Upper lobe of right lung (tissue), 1 donor: ENCODE measurements at regions not wholly inside any gene's neighbourhood (a gene's known extent, or its start where the extent isn't known, plus 50 kb on each side); places are given as distances from the start of the nearest gene placed in this dataset.

Experiments
- ATAC-seq: fragments of 200-7000 bp; cut with Tn5 transposase; one replicate; pipeline ENCODE4 v1.9.1; 2020; ENCODE audit warnings: mild to moderate bottlenecking, moderate library complexity
- DNase-seq: peaks from one replicate; pipeline ENCODE4 v3.0.0-alpha.2; 2020
- H3K27ac ChIP-seq: fragments of 200-600 bp; one replicate; pipeline ENCODE4 v1.8.0; 2022
- H3K27me3 ChIP-seq: fragments of 200-600 bp; one replicate; pipeline ENCODE4 v1.8.0; 2022; ENCODE audit warnings: mild to moderate bottlenecking
- H3K36me3 ChIP-seq: fragments of 200-600 bp; one replicate; pipeline ENCODE4 v1.8.0; 2022
- H3K4me1 ChIP-seq: fragments of 200-600 bp; one replicate; pipeline ENCODE4 v1.8.0; 2022
- H3K4me3 ChIP-seq: fragments of 200-600 bp; one replicate; pipeline ENCODE4 v1.8.0; 2022; ENCODE audit warnings: mild to moderate bottlenecking
- H3K9me3 ChIP-seq: fragments of 200-600 bp; one replicate; pipeline ENCODE4 v1.8.0; 2022
- CTCF ChIP-seq: fragments of 200-600 bp; IDR thresholded peaks from one replicate; pipeline ENCODE4 v1.8.0; 2022; ENCODE audit warnings: antibody characterized with exemption
- intact Hi-C: fragments of 100-400 bp; cut with DNase I; formaldehyde crosslinking; loops from one replicate; pipeline ENCODE4 v1.11.0; 2022
- donor health status: DM: no; HTN: yes; CAD: no; lungs with severe emphysema.

- TF ChIP-seq CTCF, result no peak
- DNase-seq, result no peak
Observed at GRCh38 chr3:35215525-35216500, 423.5 kb upstream of the ARPP21 start.

GRCh38 chr3:35216501-35217266, 422.6 kb upstream of the ARPP21 start:
- intact Hi-C loops, result no loop called here

More at GRCh38 chr3:35215525-35216500, 423.5 kb upstream of the ARPP21 start:
- intact Hi-C loops, result no loop called here
- no peak overlapping the region for H3K4me3 ChIP-seq
- no peaks in the 10 kb centered on the region for H3K4me1 ChIP-seq
- H3K36me3 ChIP-seq, result no peaks in the 10 kb centered on the region
- no peaks in the 10 kb centered on the region for H3K9me3 ChIP-seq
- no peak overlapping the region for H3K27ac ChIP-seq
- no peak for ATAC-seq
- no peaks in the 10 kb centered on the region for H3K27me3 ChIP-seq

GRCh38 chr3:35223632-35224394, 415.5 kb upstream of the ARPP21 start:
- DNase-seq, result no peak
- H3K4me3 ChIP-seq, result no peak overlapping the region
- H3K27ac ChIP-seq, result no peak overlapping the region
- intact Hi-C loops, result no loop called here
- no peaks in the 10 kb centered on the region for H3K4me1 ChIP-seq
- no peak for TF ChIP-seq CTCF
- no peaks in the 10 kb centered on the region for H3K36me3 ChIP-seq
- no peaks in the 10 kb centered on the region for H3K27me3 ChIP-seq
- no peak for ATAC-seq
- no peaks in the 10 kb centered on the region for H3K9me3 ChIP-seq

More at GRCh38 chr3:35216501-35217266, 422.6 kb upstream of the ARPP21 start:
- no peaks in the 10 kb centered on the region for H3K27me3 ChIP-seq
- ATAC-seq (peak; percentile 17), DNase-seq (peak; percentile 53)
- no peaks in the 10 kb centered on the region for H3K4me1 ChIP-seq
- H3K36me3 ChIP-seq, result no peaks in the 10 kb centered on the region
- no peak for TF ChIP-seq CTCF
- no peak overlapping the region for H3K27ac ChIP-seq
- H3K9me3 ChIP-seq, result no peaks in the 10 kb centered on the region
- H3K4me3 ChIP-seq, result no peak overlapping the region

- H3K9me3 ChIP-seq, result no peaks in the 10 kb centered on the region
- TF ChIP-seq CTCF, result no peak
- H3K4me1 ChIP-seq, result no peaks in the 10 kb centered on the region
- no peaks in the 10 kb centered on the region for H3K36me3 ChIP-seq
- ATAC-seq, result no peak
- H3K27me3 ChIP-seq, result no peaks in the 10 kb centered on the region
- DNase-seq, result no peak
- intact Hi-C loops, result no loop called here
- no peak overlapping the region for H3K4me3 ChIP-seq
- H3K27ac ChIP-seq, result no peak overlapping the region
Observed at GRCh38 chr3:35224565-35225295, 414.6 kb upstream of the ARPP21 start.

- H3K9me3 ChIP-seq, result no peaks in the 10 kb centered on the region
- intact Hi-C loops, result no loop called here
- TF ChIP-seq CTCF, result no peak
- ATAC-seq (no peak), DNase-seq (no peak)
- H3K27ac ChIP-seq, result no peak overlapping the region
- no peak overlapping the region for H3K4me3 ChIP-seq
- H3K4me1 ChIP-seq, result no peaks in the 10 kb centered on the region
- no peaks in the 10 kb centered on the region for H3K27me3 ChIP-seq
- no peaks in the 10 kb centered on the region for H3K36me3 ChIP-seq
Observed at GRCh38 chr3:35241236-35241635, 398.1 kb upstream of the ARPP21 start.
